Mesenchymal stem cell (in vitro differentiated cells and primary cell): ENCODE measurements at regions not wholly inside any gene's neighbourhood (a gene's known extent, or its start where the extent isn't known, plus 50 kb on each side); places are given as distances from the start of the nearest gene placed in this dataset.

ENCODE experiments used
- DNase-seq: peaks from one replicate; pipeline ENCODE4 v3.0.0-alpha.2; 2013
- H2AFZ ChIP-seq: one replicate; pipeline ENCODE4 v1.6.1; 2013; ENCODE audit warnings: low read depth, mild to moderate bottlenecking, control low read depth, inconsistent platforms, low read length, moderate library complexity
- H2AK5ac ChIP-seq: 2 replicates; pipeline ENCODE4 v1.6.1; 2013; ENCODE audit warnings: low read length, moderate library complexity, mild to moderate bottlenecking, inconsistent platforms; ENCODE audit not compliant: severe bottlenecking
- H2BK120ac ChIP-seq: one replicate; pipeline ENCODE4 v1.6.1; 2013; ENCODE audit warnings: low read depth, mild to moderate bottlenecking, inconsistent platforms, low read length, moderate library complexity
- H2BK12ac ChIP-seq, 2 experiments: one replicate each; pipeline ENCODE4 v1.6.1; 2013; ENCODE audit warnings: inconsistent platforms in 2 of 2, low read length in 2 of 2, mild to moderate bottlenecking in 2 of 2, moderate library complexity in 2 of 2, control low read depth in 1 of 2
- H2BK15ac ChIP-seq: one replicate; pipeline ENCODE4 v1.6.1; 2013; ENCODE audit warnings: mild to moderate bottlenecking, low read depth, inconsistent platforms; ENCODE audit not compliant: poor library complexity, severe bottlenecking
- H2BK5ac ChIP-seq: 2 replicates; pipeline ENCODE4 v1.6.1; 2013; ENCODE audit warnings: low read depth, mild to moderate bottlenecking, low read length, control low read depth, inconsistent platforms; ENCODE audit not compliant: poor library complexity, severe bottlenecking
- H3K14ac ChIP-seq, 2 experiments: one replicate each; pipeline ENCODE4 v1.6.1; 2013; ENCODE audit warnings: inconsistent platforms in 2 of 2, low read length in 2 of 2, control low read depth in 1 of 2, mild to moderate bottlenecking in 1 of 2, moderate library complexity in 1 of 2
- H3K18ac ChIP-seq, 2 experiments: one replicate each; pipeline ENCODE4 v1.6.1; 2013; ENCODE audit warnings: inconsistent platforms in 2 of 2, low read length in 2 of 2, control low read depth in 1 of 2, low read depth in 1 of 2, mild to moderate bottlenecking in 1 of 2
- H3K23ac ChIP-seq, 2 experiments: one replicate each; pipeline ENCODE4 v1.6.1; 2013; ENCODE audit warnings: inconsistent platforms in 2 of 2, low read length in 2 of 2, mild to moderate bottlenecking in 2 of 2, moderate library complexity in 2 of 2, control low read depth in 1 of 2
- H3K27ac ChIP-seq: 2 replicates; pipeline ENCODE4 v1.5.1; 2013; ENCODE audit warnings: mild to moderate bottlenecking, moderate library complexity, low read length, control low read depth, inconsistent platforms; ENCODE audit not compliant: poor library complexity, severe bottlenecking
- H3K27me3 ChIP-seq, 2 experiments: 2 replicates each; pipeline versions ENCODE4 v1.6.1 to v1.7.0; 2013; ENCODE audit warnings: low read length in 2 of 2, mild to moderate bottlenecking in 2 of 2, moderate library complexity in 2 of 2, control low read depth in 1 of 2, inconsistent platforms in 1 of 2; ENCODE audit not compliant: control insufficient read depth in 1 of 2, insufficient read depth in 1 of 2
- H3K36me3 ChIP-seq, 2 experiments: 2 replicates each; pipeline versions ENCODE4 v1.6.1 to v1.7.0; 2013; ENCODE audit warnings: low read length in 2 of 2, control low read depth in 1 of 2, inconsistent platforms in 1 of 2, low read depth in 1 of 2, mild to moderate bottlenecking in 1 of 2; ENCODE audit not compliant: insufficient read depth in 2 of 2, control insufficient read depth in 1 of 2
- H3K4ac ChIP-seq, 2 experiments: one replicate each; pipeline ENCODE4 v1.6.1; 2013; ENCODE audit warnings: inconsistent platforms in 2 of 2, low read length in 2 of 2, mild to moderate bottlenecking in 2 of 2, moderate library complexity in 2 of 2, control low read depth in 1 of 2, low read depth in 1 of 2
- H3K4me1 ChIP-seq: 2 replicates; pipeline ENCODE4 v1.6.1; 2013; ENCODE audit warnings: low read depth, low read length, control low read depth; ENCODE audit not compliant: control insufficient read depth, insufficient read depth
- H3K4me2 ChIP-seq: 2 replicates; pipeline ENCODE4 v1.6.1; 2013; ENCODE audit warnings: low read length, mild to moderate bottlenecking, inconsistent platforms; ENCODE audit not compliant: poor library complexity, severe bottlenecking
- H3K4me3 ChIP-seq, 2 experiments: 2 replicates each; pipeline versions ENCODE4 v1.5.1 to v1.7.0; 2013; ENCODE audit warnings: low read length in 2 of 2, mild to moderate bottlenecking in 2 of 2, control low read depth in 1 of 2, low read depth in 1 of 2; ENCODE audit not compliant: insufficient read depth in 1 of 2
- H3K79me1 ChIP-seq: replicated peaks from 2 replicates; pipeline ENCODE4 v1.6.1; 2013; ENCODE audit warnings: mild to moderate bottlenecking, control low read depth, low read length, inconsistent platforms; ENCODE audit not compliant: poor library complexity, severe bottlenecking
- H3K9ac ChIP-seq: 2 replicates; pipeline ENCODE4 v1.7.0; 2013; ENCODE audit warnings: mild to moderate bottlenecking, low read length, moderate library complexity
- H3K9me3 ChIP-seq: 2 replicates; pipeline ENCODE4 v1.7.0; 2013; ENCODE audit warnings: mild to moderate bottlenecking, low read length; ENCODE audit not compliant: control insufficient read depth
- H4K8ac ChIP-seq: one replicate; pipeline ENCODE4 v1.6.1; 2013; ENCODE audit warnings: inconsistent platforms, mild to moderate bottlenecking, low read length, moderate library complexity
- H4K91ac ChIP-seq: one replicate; pipeline ENCODE4 v1.6.1; 2013; ENCODE audit warnings: mild to moderate bottlenecking, low read length, inconsistent platforms
- WGBS: methylation state at CpG from one replicate; pipeline ENCODE4 v1.1.7; 2013; ENCODE audit warnings: mixed read lengths; 5-methylcytosine and 5-hydroxymethylcytosine counted together

GRCh38 chr9:2378266-2378665 lies 243.3 kb upstream of the VLDLR start:
- no peak overlapping the region for H2BK15ac ChIP-seq
- DNase-seq = no peak
- no peaks in the 10 kb centered on the region for H3K36me3 ChIP-seq
- H3K27me3 ChIP-seq = peaks cover 0 to 3% of the 10 kb centered on the region in 2 experiments
- H2AFZ ChIP-seq = no peak overlapping the region
- no peak overlapping the region for H3K4me2 ChIP-seq
- H3K9me3 ChIP-seq = peaks cover 12% of the 10 kb centered on the region
- H3K18ac ChIP-seq = no peak overlapping the region
- no peaks in the 10 kb centered on the region for H3K4me1 ChIP-seq
- H3K9ac ChIP-seq = no peak overlapping the region
- no peak overlapping the region for H2AK5ac ChIP-seq
- H3K4me3 ChIP-seq = no peak overlapping the region
- H4K91ac ChIP-seq = no peak overlapping the region
- 61% methylated on average over 2 of the region's 3 CpGs for WGBS
- H2BK5ac ChIP-seq = no peak overlapping the region
- no peaks in the 10 kb centered on the region for H3K79me1 ChIP-seq
- H2BK120ac ChIP-seq = no peak overlapping the region
- no peak overlapping the region for H3K14ac ChIP-seq
- H4K8ac ChIP-seq = no peak overlapping the region
- H3K27ac ChIP-seq = no peak overlapping the region
- H2BK12ac ChIP-seq = no peak overlapping the region
- no peak overlapping the region for H3K23ac ChIP-seq
- H3K4ac ChIP-seq = no peak overlapping the region

- H4K8ac ChIP-seq = no peak overlapping the region
- no peak overlapping the region for H3K18ac ChIP-seq
- H3K27me3 ChIP-seq = peaks cover 0 to 3% of the 10 kb centered on the region in 2 experiments
- no peaks in the 10 kb centered on the region for H3K4me1 ChIP-seq
- no peak overlapping the region for H4K91ac ChIP-seq
- H3K36me3 ChIP-seq = no peaks in the 10 kb centered on the region
- H3K4me3 ChIP-seq = no peak overlapping the region
- no peak overlapping the region for H3K4me2 ChIP-seq
- H2BK120ac ChIP-seq = no peak overlapping the region
- no peak overlapping the region for H2BK15ac ChIP-seq
- no peak overlapping the region for H3K23ac ChIP-seq
- H3K9ac ChIP-seq = no peak overlapping the region
- H3K79me1 ChIP-seq = no peaks in the 10 kb centered on the region
- H3K4ac ChIP-seq = no peak overlapping the region
- H2BK12ac ChIP-seq = no peak overlapping the region
- peaks cover 6% of the 10 kb centered on the region for H3K9me3 ChIP-seq
- no peak overlapping the region for H2AFZ ChIP-seq
- no CpG with 5 or more reads among the region's 1 CpG for WGBS
- DNase-seq = no peak
- H2AK5ac ChIP-seq = no peak overlapping the region
- no peak overlapping the region for H3K27ac ChIP-seq
- H3K14ac ChIP-seq = no peak overlapping the region
- H2BK5ac ChIP-seq = no peak overlapping the region
Measured at GRCh38 chr9:2378816-2379215, 242.8 kb upstream of the VLDLR start.

GRCh38 chr9:2384741-2385140 lies 236.8 kb upstream of the VLDLR start:
- no peak for DNase-seq
- WGBS = 27% methylated on average over 1 of the region's 1 CpG
- no peak overlapping the region for H3K27ac ChIP-seq
- no peak overlapping the region for H4K91ac ChIP-seq
- no peaks in the 10 kb centered on the region for H3K79me1 ChIP-seq
- no peaks in the 10 kb centered on the region for H3K4me1 ChIP-seq
- H3K14ac ChIP-seq = no peak overlapping the region
- H2BK5ac ChIP-seq = no peak overlapping the region
- no peak overlapping the region for H3K23ac ChIP-seq
- H3K4ac ChIP-seq = no peak overlapping the region
- H2BK12ac ChIP-seq = no peak overlapping the region
- no peak overlapping the region for H2AFZ ChIP-seq
- no peak overlapping the region for H3K18ac ChIP-seq
- no peak overlapping the region for H2BK15ac ChIP-seq
- no peak overlapping the region for H2AK5ac ChIP-seq
- H3K4me2 ChIP-seq = no peak overlapping the region
- no peaks in the 10 kb centered on the region for H3K27me3 ChIP-seq
- H4K8ac ChIP-seq = no peak overlapping the region
- H2BK120ac ChIP-seq = no peak overlapping the region
- H3K9me3 ChIP-seq = no peaks in the 10 kb centered on the region
- H3K4me3 ChIP-seq = no peak overlapping the region
- no peak overlapping the region for H3K9ac ChIP-seq
- H3K36me3 ChIP-seq = no peaks in the 10 kb centered on the region

- no peak overlapping the region for H3K23ac ChIP-seq
- H3K36me3 ChIP-seq = no peaks in the 10 kb centered on the region
- H2BK12ac ChIP-seq = no peak overlapping the region
- no peak overlapping the region for H2BK120ac ChIP-seq
- 84% methylated on average over 7 of the region's 7 CpGs for WGBS
- no peak overlapping the region for H3K18ac ChIP-seq
- no peaks in the 10 kb centered on the region for H3K4me1 ChIP-seq
- H3K27ac ChIP-seq = no peak overlapping the region
- H4K8ac ChIP-seq = no peak overlapping the region
- H3K4me2 ChIP-seq = no peak overlapping the region
- no peak for DNase-seq
- no peaks in the 10 kb centered on the region for H3K27me3 ChIP-seq
- H2BK5ac ChIP-seq = no peak overlapping the region
- H3K14ac ChIP-seq = no peak overlapping the region
- H3K9me3 ChIP-seq = no peaks in the 10 kb centered on the region
- H4K91ac ChIP-seq = no peak overlapping the region
- H3K9ac ChIP-seq = no peak overlapping the region
- no peak overlapping the region for H3K4me3 ChIP-seq
- H3K79me1 ChIP-seq = no peaks in the 10 kb centered on the region
- no peak overlapping the region for H2BK15ac ChIP-seq
- no peak overlapping the region for H2AFZ ChIP-seq
- no peak overlapping the region for H2AK5ac ChIP-seq
- no peak overlapping the region for H3K4ac ChIP-seq
Measured at GRCh38 chr9:2385746-2386145, 235.8 kb upstream of the VLDLR start.
